ENCODE measurements at regions not wholly inside any gene's neighbourhood (a gene's known extent, or its start where the extent isn't known, plus 50 kb on each side); places are given as distances from the start of the nearest gene placed in this dataset.

DNA sequence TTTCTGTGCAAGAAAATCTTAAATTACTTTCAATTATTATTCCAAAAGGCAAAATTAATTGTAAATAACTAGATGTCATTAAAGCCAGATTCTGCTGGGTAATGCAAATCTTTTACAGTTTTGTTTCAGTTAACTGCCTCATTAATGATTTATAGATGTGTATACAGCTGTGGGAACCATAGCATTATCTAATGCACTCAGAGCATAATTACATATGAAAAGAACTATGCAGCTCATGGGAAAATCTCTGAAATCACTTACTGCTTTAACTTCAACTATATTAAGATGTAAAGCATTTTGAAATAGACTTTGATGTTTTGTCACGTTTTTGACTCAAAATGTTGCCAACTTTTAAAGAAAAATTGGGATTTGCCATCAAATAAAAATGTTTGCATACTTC is 630.3 kb upstream of the KLHL4 start:
- Histone ChIP-seq H3K27me3 (peaks cover 0 to 6% (median 2%) of the 10 kb centered on the region in 4 donors), H3K4me1 (no peaks in the 10 kb centered on the region), H3K9me3 (no peaks in the 10 kb centered on the region), H3K27ac (no peak overlapping the region), H3K4me3 (no peak overlapping the region), H3K36me3 (no peaks in the 10 kb centered on the region)
- 0 to 2% methylated on average over 1 of the region's 1 CpG for WGBS, 2 donors
- intact Hi-C loops (cut with DNase I), result no loop called here
- DNase-seq (no peak), ATAC-seq (no peak), FAIRE-seq (peak; percentile 34)
- TF ChIP-seq, protein P1, sequence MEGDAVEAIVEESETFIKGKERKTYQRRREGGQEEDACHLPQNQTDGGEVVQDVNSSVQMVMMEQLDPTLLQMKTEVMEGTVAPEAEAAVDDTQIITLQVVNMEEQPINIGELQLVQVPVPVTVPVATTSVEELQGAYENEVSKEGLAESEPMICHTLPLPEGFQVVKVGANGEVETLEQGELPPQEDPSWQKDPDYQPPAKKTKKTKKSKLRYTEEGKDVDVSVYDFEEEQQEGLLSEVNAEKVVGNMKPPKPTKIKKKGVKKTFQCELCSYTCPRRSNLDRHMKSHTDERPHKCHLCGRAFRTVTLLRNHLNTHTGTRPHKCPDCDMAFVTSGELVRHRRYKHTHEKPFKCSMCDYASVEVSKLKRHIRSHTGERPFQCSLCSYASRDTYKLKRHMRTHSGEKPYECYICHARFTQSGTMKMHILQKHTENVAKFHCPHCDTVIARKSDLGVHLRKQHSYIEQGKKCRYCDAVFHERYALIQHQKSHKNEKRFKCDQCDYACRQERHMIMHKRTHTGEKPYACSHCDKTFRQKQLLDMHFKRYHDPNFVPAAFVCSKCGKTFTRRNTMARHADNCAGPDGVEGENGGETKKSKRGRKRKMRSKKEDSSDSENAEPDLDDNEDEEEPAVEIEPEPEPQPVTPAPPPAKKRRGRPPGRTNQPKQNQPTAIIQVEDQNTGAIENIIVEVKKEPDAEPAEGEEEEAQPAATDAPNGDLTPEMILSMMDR (IDR thresholded peaks at IDR 0.05), result no peak

DNA sequence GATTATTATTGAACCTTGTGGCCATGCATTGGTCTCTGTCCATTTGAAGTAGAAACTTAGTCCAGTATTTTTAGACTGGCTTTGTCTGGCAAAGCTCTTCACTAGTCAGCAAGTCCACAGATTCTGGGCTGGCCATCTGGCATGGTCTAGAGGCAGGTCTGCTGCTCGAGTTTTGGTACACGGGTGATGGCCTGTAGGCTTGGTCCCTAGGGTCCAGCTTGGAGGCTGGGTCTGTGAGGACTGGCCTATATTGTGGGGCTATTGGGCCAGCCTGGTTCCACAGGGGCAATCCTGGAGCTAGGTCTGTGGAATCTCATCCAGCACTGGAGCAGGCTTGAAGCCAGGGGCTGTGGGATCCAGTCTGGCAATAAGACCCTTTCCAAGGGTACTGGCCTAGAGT is 607.6 kb upstream of the KLHL4 start:
- no peak overlapping the region for H3K4me3 ChIP-seq
- DNase-seq (no peak), FAIRE-seq (no peak), ATAC-seq (no peak)
- WGBS, 2 donors, result 64 to 78% methylated on average over 2 of the region's 2 CpGs
- no peaks in the 10 kb centered on the region for H3K4me1 ChIP-seq
- TF ChIP-seq, protein P1 (IDR thresholded peaks at IDR 0.05), result no peak
- no peaks in the 10 kb centered on the region for H3K9me3 ChIP-seq
- peaks cover 0 to 4% (median 0%) of the 10 kb centered on the region in 4 donors for H3K27me3 ChIP-seq
- H3K36me3 ChIP-seq, result no peaks in the 10 kb centered on the region
- H3K27ac ChIP-seq, result no peak overlapping the region
- intact Hi-C loops (cut with DNase I), result no loop called here

DNA sequence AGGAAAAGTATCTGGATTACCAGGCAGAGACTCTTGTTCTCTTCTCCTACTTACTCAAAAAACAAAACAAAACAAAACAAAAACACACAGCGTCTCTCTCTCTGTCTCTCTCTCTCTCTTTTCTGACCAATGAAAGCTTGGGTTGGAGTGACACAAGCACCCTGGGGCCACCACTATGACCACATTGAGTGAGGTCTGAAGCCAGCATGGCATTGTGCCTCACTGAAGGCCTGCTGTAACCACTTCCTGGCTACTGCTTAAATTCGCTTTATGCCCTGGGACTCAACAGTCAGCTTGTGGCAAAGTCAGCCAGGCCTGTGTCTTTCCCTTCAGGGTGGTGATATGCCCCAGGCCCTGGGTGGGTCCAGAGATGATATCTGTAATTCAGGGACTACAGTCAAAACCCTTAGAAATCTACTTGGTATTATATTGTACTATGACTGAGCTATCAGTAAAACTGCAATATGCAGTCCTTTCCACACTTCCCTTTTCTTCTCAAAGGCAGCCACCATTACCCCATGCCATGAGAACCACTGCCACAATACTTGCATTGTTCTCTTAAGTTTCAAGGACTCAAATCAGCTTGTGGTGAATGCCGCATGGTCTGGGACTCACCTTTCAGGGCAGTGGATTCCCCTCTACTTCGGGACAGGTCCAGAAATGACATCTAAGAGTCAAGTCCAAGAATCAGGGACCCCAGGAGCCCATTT is 606.8 kb upstream of the KLHL4 start:
- Histone ChIP-seq H3K27me3 (peaks cover 0 to 4% (median 0%) of the 10 kb centered on the region in 4 donors), H3K4me3 (no peak overlapping the region), H3K27ac (no peak overlapping the region), H3K4me1 (no peaks in the 10 kb centered on the region), H3K36me3 (no peaks in the 10 kb centered on the region), H3K9me3 (no peaks in the 10 kb centered on the region)
- TF ChIP-seq, protein P1 (IDR thresholded peaks at IDR 0.05), result no peak
- intact Hi-C loops (cut with DNase I), result no loop called here
- FAIRE-seq (no peak), ATAC-seq (no peak), DNase-seq (no peak)
- WGBS, 2 donors, result 55 to 58% methylated on average over 4 of the region's 4 CpGs

DNA sequence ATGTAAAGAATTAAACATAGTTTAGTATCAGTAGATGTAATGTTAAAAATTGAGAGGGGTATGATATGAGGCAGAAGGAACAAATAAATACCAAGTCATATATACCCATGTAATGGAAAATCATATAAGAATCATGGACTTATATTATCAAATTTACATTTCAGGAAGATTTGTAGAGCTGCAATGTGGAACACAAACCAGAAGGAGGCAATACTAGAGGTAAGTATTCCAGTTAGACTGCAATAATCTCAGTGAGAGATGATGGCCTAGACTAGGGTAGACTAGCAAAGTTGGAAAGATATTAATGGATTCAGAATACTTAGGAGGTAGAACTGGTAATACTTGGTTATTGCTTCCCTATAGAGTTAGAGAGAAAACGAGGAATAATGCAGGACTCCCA is 603.0 kb upstream of the KLHL4 start:
- peaks cover 0 to 6% (median 3%) of the 10 kb centered on the region in 4 donors for H3K27me3 ChIP-seq
- no peaks in the 10 kb centered on the region for H3K4me1 ChIP-seq
- FAIRE-seq (no peak), ATAC-seq (no peak), DNase-seq (no peak)
- intact Hi-C loops (cut with DNase I), result no loop called here
- no peak overlapping the region for H3K4me3 ChIP-seq
- no peaks in the 10 kb centered on the region for H3K9me3 ChIP-seq
- H3K36me3 ChIP-seq, result no peaks in the 10 kb centered on the region
- TF ChIP-seq, protein P1 (IDR thresholded peaks at IDR 0.05), result no peak
- H3K27ac ChIP-seq, result no peak overlapping the region
- 47 to 63% methylated on average over 1 of the region's 1 CpG for WGBS, 2 donors

DNA sequence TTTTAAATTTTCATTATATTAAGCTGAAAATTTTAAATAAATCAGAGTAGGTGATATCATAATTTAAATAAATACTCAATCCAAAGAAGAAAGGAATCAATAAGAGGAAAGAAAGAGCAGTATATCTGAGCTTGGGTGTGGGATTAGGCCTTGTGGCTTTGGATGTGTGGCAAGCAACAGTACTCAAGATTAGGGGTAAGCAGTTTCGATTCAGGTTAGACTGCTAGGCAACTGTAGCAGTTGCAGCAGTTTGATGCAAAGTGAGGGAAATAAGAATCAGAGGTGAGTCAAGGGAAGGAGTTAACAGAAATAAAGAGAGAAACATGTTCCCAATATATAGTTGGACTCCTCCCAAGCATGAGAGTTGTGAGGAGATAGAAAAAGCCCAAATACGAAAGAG is 599.6 kb upstream of the KLHL4 start:
- Histone ChIP-seq H3K9me3 (no peaks in the 10 kb centered on the region), H3K4me1 (no peaks in the 10 kb centered on the region), H3K27ac (no peak overlapping the region), H3K36me3 (no peaks in the 10 kb centered on the region), H3K27me3 (peaks cover 0 to 6% (median 2%) of the 10 kb centered on the region in 4 donors), H3K4me3 (no peak overlapping the region)
- WGBS, 2 donors, result 57 to 83% methylated on average over 2 of the region's 2 CpGs
- TF ChIP-seq, protein P1 (IDR thresholded peaks at IDR 0.05), result no peak
- no peak for ATAC-seq
- no peak for DNase-seq
- FAIRE-seq, result no peak
- intact Hi-C loops (cut with DNase I), result no loop called here
